ENCODE measurements at regions not wholly inside any gene's neighbourhood (a gene's known extent, or its start where the extent isn't known, plus 50 kb on each side); places are given as distances from the start of the nearest gene placed in this dataset.
A peak's percentile ranks its signal among the peaks of the same experiment; 100 is the strongest.

- no peak for TF ChIP-seq EZH2 (IDR thresholded peaks at IDR 0.05; ENCODE audit: low read depth)
- TF ChIP-seq CTCF (conservative IDR thresholded peaks at IDR 0.05): no peak
- POLR2A ChIA-PET (ENCODE audit: unreplicated experiment): no interaction called here
- H3K4me3 ChIP-seq: no peak overlapping the region
- no peaks in the 10 kb centered on the region for H3F3A ChIP-seq (ENCODE audit: insufficient read depth, low read depth)
- no peaks in the 10 kb centered on the region for H3K4me1 ChIP-seq (replicated peaks; ENCODE audit: insufficient read depth)
- intact Hi-C loops (cut with micrococcal nuclease; ENCODE audit: unreplicated experiment): no loop called here
- no peaks in the 10 kb centered on the region for H3K79me2 ChIP-seq (ENCODE audit: low read depth)
- H3K27ac ChIP-seq: no peak overlapping the region
- CTCF ChIA-PET: no interaction called here
- H3K9me3 ChIP-seq (ENCODE audit: insufficient read depth, low read depth): no peaks in the 10 kb centered on the region
- DNase-seq: no peak
- no peaks in the 10 kb centered on the region for H3K36me3 ChIP-seq (ENCODE audit: low read depth)
- H4K20me1 ChIP-seq (ENCODE audit: insufficient read depth): no peaks in the 10 kb centered on the region
- H2AFZ ChIP-seq: no peak overlapping the region
- H3K9me2 ChIP-seq (ENCODE audit: insufficient read depth): no peaks in the 10 kb centered on the region
- no peaks in the 10 kb centered on the region for H3K27me3 ChIP-seq (ENCODE audit: insufficient read depth, low read depth)
- no peak overlapping the region for H3K4me2 ChIP-seq
- BruUV-seq (replicated peaks): no TSS peak
These were observed 334.5 kb downstream of the TLR4 start for GRCh38 chr9:118038713-118039112.

GRCh38 chr9:118058227-118058626, 354.0 kb downstream of the TLR4 start:
- no TSS peak for BruUV-seq (replicated peaks)
- Histone ChIP-seq H3K4me2 (no peak overlapping the region), H3K4me3 (no peak overlapping the region), H3K36me3 (ENCODE audit: low read depth) (no peaks in the 10 kb centered on the region), H4K20me1 (ENCODE audit: insufficient read depth) (no peaks in the 10 kb centered on the region), H3K27ac (no peak overlapping the region), H3K4me1 (replicated peaks; ENCODE audit: insufficient read depth) (no peaks in the 10 kb centered on the region), H3K79me2 (ENCODE audit: low read depth) (no peaks in the 10 kb centered on the region), H3F3A (ENCODE audit: insufficient read depth, low read depth) (no peaks in the 10 kb centered on the region), H3K9me3 (ENCODE audit: insufficient read depth, low read depth) (no peaks in the 10 kb centered on the region), H3K9me2 (ENCODE audit: insufficient read depth) (no peaks in the 10 kb centered on the region), H3K27me3 (ENCODE audit: insufficient read depth, low read depth) (no peaks in the 10 kb centered on the region), H2AFZ (no peak overlapping the region)
- ChIA-PET POLR2A (ENCODE audit: unreplicated experiment) (no interaction called here), CTCF (no interaction called here)
- DNase-seq: no peak
- intact Hi-C loops (cut with micrococcal nuclease; ENCODE audit: unreplicated experiment): no loop called here
- TF ChIP-seq CTCF (conservative IDR thresholded peaks at IDR 0.05) (no peak), EZH2 (IDR thresholded peaks at IDR 0.05; ENCODE audit: low read depth) (no peak)

- H3K9me3 ChIP-seq (ENCODE audit: insufficient read depth, low read depth): no peaks in the 10 kb centered on the region
- H3K4me2 ChIP-seq: no peak overlapping the region
- no peaks in the 10 kb centered on the region for H3K27me3 ChIP-seq (ENCODE audit: insufficient read depth, low read depth)
- BruUV-seq (replicated peaks): no TSS peak
- no peaks in the 10 kb centered on the region for H3K36me3 ChIP-seq (ENCODE audit: low read depth)
- H3K4me3 ChIP-seq: no peak overlapping the region
- no peaks in the 10 kb centered on the region for H3F3A ChIP-seq (ENCODE audit: insufficient read depth, low read depth)
- no peaks in the 10 kb centered on the region for H3K4me1 ChIP-seq (replicated peaks; ENCODE audit: insufficient read depth)
- POLR2A ChIA-PET (ENCODE audit: unreplicated experiment): no interaction called here
- peak in 1 of 2 experiments; percentile 12 for DNase-seq
- H4K20me1 ChIP-seq (ENCODE audit: insufficient read depth): no peaks in the 10 kb centered on the region
- H3K27ac ChIP-seq: no peak overlapping the region
- H3K79me2 ChIP-seq (ENCODE audit: low read depth): no peaks in the 10 kb centered on the region
- CTCF ChIA-PET: no interaction called here
- intact Hi-C loops (cut with micrococcal nuclease; ENCODE audit: unreplicated experiment): no loop called here
- no peak overlapping the region for H2AFZ ChIP-seq
- TF ChIP-seq EZH2 (IDR thresholded peaks at IDR 0.05; ENCODE audit: low read depth) (no peak), CTCF (conservative IDR thresholded peaks at IDR 0.05) (no peak)
- no peaks in the 10 kb centered on the region for H3K9me2 ChIP-seq (ENCODE audit: insufficient read depth)
These were observed 355.5 kb downstream of the TLR4 start for GRCh38 chr9:118059484-118060278.
